GM10266 (cell line): ENCODE measurements at regions not wholly inside any gene's neighbourhood (a gene's known extent, or its start where the extent isn't known, plus 50 kb on each side); places are given as distances from the start of the nearest gene placed in this dataset.

Experiments
- DNase-seq: peaks from one replicate; pipeline ENCODE4 v3.0.0; 2012; ENCODE audit errors: extremely low spot score
- CTCF ChIP-seq: IDR thresholded peaks from 2 replicates; pipeline ENCODE4 v1.5.1; 2012; ENCODE audit warnings: mild to moderate bottlenecking, low read depth; ENCODE audit not compliant: control insufficient read depth, insufficient read depth; ENCODE audit errors: missing control alignments

GRCh38 chr7:47213276-47213675 is 368.6 kb downstream of the TNS3 start:
- no peak for DNase-seq
- TF ChIP-seq CTCF = no peak

GRCh38 chr7:47211519-47211973 is 370.4 kb downstream of the TNS3 start:
- no peak for DNase-seq
- no peak for TF ChIP-seq CTCF

- no peak for TF ChIP-seq CTCF
- DNase-seq = no peak
These were observed 371.5 kb downstream of the TNS3 start for GRCh38 chr7:47210281-47210854.

- TF ChIP-seq CTCF = no peak
- DNase-seq = no peak
These were observed 374.0 kb downstream of the TNS3 start for GRCh38 chr7:47207956-47208355.

GRCh38 chr7:47204709-47205108 is 377.2 kb downstream of the TNS3 start:
- no peak for TF ChIP-seq CTCF

GRCh38 chr7:47202146-47202783 is 379.6 kb downstream of the TNS3 start:
- no peak for DNase-seq
- TF ChIP-seq CTCF = no peak

More at GRCh38 chr7:47204709-47205108, 377.2 kb downstream of the TNS3 start:
- no peak for DNase-seq

GRCh38 chr7:47198159-47198558 is 383.8 kb downstream of the TNS3 start:
- no peak for DNase-seq
- TF ChIP-seq CTCF = no peak
